Prostate gland (tissue), 2 donors: ENCODE measurements at regions not wholly inside any gene's neighbourhood (a gene's known extent, or its start where the extent isn't known, plus 50 kb on each side); places are given as distances from the start of the nearest gene placed in this dataset.

ENCODE experiments used
- POLR2A ChIP-seq: fragments of 450-650 bp; IDR thresholded peaks from one replicate; pipeline ENCODE4 v1.6.1; 2016; ENCODE audit warnings: antibody characterized with exemption, mild to moderate bottlenecking
- TF ChIP-seq, protein P1 (sequence below), 4 experiments: fragments of 200-600 bp in 2 of 4; fragments of 450-650 bp in 2 of 4; sonication (generic) in 2 of 4; IDR thresholded peaks; 1 replicate in 3 of 4; 2 replicates in 1 of 4; pipeline ENCODE4 v1.5.1; 2016 to 2019; ENCODE audit warnings: antibody characterized with exemption in 4 of 4, mild to moderate bottlenecking in 2 of 4, moderate library complexity in 2 of 4

GRCh38 chr13:84962849-84963248 lies 836.4 kb downstream of the SLITRK6 start:
- TF ChIP-seq, protein P1, sequence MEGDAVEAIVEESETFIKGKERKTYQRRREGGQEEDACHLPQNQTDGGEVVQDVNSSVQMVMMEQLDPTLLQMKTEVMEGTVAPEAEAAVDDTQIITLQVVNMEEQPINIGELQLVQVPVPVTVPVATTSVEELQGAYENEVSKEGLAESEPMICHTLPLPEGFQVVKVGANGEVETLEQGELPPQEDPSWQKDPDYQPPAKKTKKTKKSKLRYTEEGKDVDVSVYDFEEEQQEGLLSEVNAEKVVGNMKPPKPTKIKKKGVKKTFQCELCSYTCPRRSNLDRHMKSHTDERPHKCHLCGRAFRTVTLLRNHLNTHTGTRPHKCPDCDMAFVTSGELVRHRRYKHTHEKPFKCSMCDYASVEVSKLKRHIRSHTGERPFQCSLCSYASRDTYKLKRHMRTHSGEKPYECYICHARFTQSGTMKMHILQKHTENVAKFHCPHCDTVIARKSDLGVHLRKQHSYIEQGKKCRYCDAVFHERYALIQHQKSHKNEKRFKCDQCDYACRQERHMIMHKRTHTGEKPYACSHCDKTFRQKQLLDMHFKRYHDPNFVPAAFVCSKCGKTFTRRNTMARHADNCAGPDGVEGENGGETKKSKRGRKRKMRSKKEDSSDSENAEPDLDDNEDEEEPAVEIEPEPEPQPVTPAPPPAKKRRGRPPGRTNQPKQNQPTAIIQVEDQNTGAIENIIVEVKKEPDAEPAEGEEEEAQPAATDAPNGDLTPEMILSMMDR (IDR thresholded peaks at IDR 0.05) = no peak
- TF ChIP-seq POLR2A = no peak
